Fibroblast of lung (primary cell): ENCODE measurements at regions not wholly inside any gene's neighbourhood (a gene's known extent, or its start where the extent isn't known, plus 50 kb on each side); places are given as distances from the start of the nearest gene placed in this dataset.

Experiments
- DNase-seq, 2 donors: peaks; one replicate each; pipeline versions ENCODE4 v3.0.0 to v3.0.0-alpha.2; 2010; ENCODE audit warnings: low read depth in 2 of 2
- H2AFZ ChIP-seq: 2 replicates; pipeline ENCODE4 v1.5.1; 2012; ENCODE audit warnings: low read length, control low read depth, inconsistent platforms
- H3K27ac ChIP-seq: 2 replicates; pipeline ENCODE4 v1.5.1; 2011; ENCODE audit warnings: low read length, control low read depth; ENCODE audit not compliant: insufficient read depth
- H3K27me3 ChIP-seq: 2 replicates; pipeline ENCODE4 v1.5.1; 2011; ENCODE audit warnings: mild to moderate bottlenecking, low read length; ENCODE audit not compliant: control insufficient read depth, insufficient read depth
- H3K36me3 ChIP-seq: 2 replicates; pipeline ENCODE4 v1.5.1; 2011; ENCODE audit warnings: low read length; ENCODE audit not compliant: control insufficient read depth, insufficient read depth
- H3K4me1 ChIP-seq: 2 replicates; pipeline ENCODE4 v1.5.1; 2011; ENCODE audit warnings: low read length; ENCODE audit not compliant: control insufficient read depth, insufficient read depth; ENCODE audit errors: extremely low read depth
- H3K4me2 ChIP-seq: 2 replicates; pipeline ENCODE4 v1.5.1; 2011; ENCODE audit warnings: low read length, control low read depth; ENCODE audit not compliant: insufficient read depth; ENCODE audit errors: extremely low read depth
- H3K4me3 ChIP-seq, 4 experiments: fragments of 200-600 bp in 1 of 4; sonication (generic) in 1 of 4; replicated peaks in 1 of 4; 2 replicates each; pipeline ENCODE4 v1.5.1; 2011 to 2016; ENCODE audit warnings: low read length in 4 of 4, low read depth in 3 of 4, mild to moderate bottlenecking in 3 of 4, control low read depth in 2 of 4, inconsistent platforms in 1 of 4, mixed read lengths in 1 of 4; ENCODE audit not compliant: insufficient read depth in 1 of 4; ENCODE audit errors: control extremely low read depth in 1 of 4
- H3K79me2 ChIP-seq: 2 replicates; pipeline ENCODE4 v1.5.1; 2012; ENCODE audit warnings: mild to moderate bottlenecking, low read length, inconsistent platforms; ENCODE audit not compliant: control insufficient read depth, insufficient read depth
- H3K9ac ChIP-seq: 2 replicates; pipeline ENCODE4 v1.5.1; 2011; ENCODE audit warnings: mild to moderate bottlenecking, low read length, control low read depth; ENCODE audit not compliant: insufficient read depth
- H3K9me3 ChIP-seq: 2 replicates; pipeline ENCODE4 v1.5.1; 2012; ENCODE audit warnings: low read depth, low read length; ENCODE audit not compliant: control insufficient read depth, insufficient read depth
- H4K20me1 ChIP-seq: 2 replicates; pipeline ENCODE4 v1.5.1; 2011; ENCODE audit warnings: low read length; ENCODE audit not compliant: control insufficient read depth, insufficient read depth; ENCODE audit errors: extremely low read depth
- EZH2 ChIP-seq: IDR thresholded peaks from 2 replicates; pipeline ENCODE4 v1.5.1; 2012; ENCODE audit warnings: low read length, control low read depth, mild to moderate bottlenecking; ENCODE audit errors: missing control alignments
- TF ChIP-seq, protein P1 (sequence below), 2 donors: IDR thresholded peaks in 1 of 2; conservative IDR thresholded peaks in 1 of 2; 1 replicate in 1 of 2; 2 replicates in 1 of 2; pipeline ENCODE4 v1.5.1; 2011 to 2012; ENCODE audit warnings: low read length in 2 of 2, control low read depth in 1 of 2, inconsistent platforms in 1 of 2, low read depth in 1 of 2, mild to moderate bottlenecking in 1 of 2

DNA sequence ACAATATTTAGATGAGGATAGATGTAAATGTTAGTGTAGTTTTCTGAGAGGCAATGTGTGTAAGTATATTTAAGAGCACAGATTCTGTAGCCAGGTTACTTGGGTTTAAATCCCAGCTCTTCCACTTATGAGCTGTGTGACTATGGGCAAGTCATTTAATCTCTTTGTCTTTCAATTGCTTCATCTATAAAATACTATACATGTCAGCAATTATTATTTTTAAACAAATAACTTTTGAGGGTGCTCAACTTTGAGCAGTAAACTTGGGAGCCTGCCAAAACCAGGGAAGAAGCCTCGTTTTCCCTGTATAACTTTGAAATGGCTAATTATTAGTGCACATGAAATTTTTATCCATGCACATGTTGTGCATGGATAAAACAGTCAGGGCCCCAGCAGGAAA is 222.8 kb downstream of the FOXD2 start:
- Histone ChIP-seq H3K4me3 (no peak overlapping the region), H3K4me1 (no peaks in the 10 kb centered on the region), H3K4me2 (no peak overlapping the region), H2AFZ (no peak overlapping the region), H3K9me3 (no peaks in the 10 kb centered on the region), H3K27me3 (no peaks in the 10 kb centered on the region), H3K36me3 (no peaks in the 10 kb centered on the region), H3K79me2 (no peaks in the 10 kb centered on the region), H3K27ac (no peak overlapping the region), H3K9ac (no peak overlapping the region), H4K20me1 (no peaks in the 10 kb centered on the region)
- TF ChIP-seq, protein P1, sequence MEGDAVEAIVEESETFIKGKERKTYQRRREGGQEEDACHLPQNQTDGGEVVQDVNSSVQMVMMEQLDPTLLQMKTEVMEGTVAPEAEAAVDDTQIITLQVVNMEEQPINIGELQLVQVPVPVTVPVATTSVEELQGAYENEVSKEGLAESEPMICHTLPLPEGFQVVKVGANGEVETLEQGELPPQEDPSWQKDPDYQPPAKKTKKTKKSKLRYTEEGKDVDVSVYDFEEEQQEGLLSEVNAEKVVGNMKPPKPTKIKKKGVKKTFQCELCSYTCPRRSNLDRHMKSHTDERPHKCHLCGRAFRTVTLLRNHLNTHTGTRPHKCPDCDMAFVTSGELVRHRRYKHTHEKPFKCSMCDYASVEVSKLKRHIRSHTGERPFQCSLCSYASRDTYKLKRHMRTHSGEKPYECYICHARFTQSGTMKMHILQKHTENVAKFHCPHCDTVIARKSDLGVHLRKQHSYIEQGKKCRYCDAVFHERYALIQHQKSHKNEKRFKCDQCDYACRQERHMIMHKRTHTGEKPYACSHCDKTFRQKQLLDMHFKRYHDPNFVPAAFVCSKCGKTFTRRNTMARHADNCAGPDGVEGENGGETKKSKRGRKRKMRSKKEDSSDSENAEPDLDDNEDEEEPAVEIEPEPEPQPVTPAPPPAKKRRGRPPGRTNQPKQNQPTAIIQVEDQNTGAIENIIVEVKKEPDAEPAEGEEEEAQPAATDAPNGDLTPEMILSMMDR (conservative IDR thresholded peaks at IDR 0.05 in 1 of 2, IDR thresholded peaks at IDR 0.05 in 1 of 2; ENCODE audit: low read depth in 1 of 2, low read length in 2 of 2), result no peak
- TF ChIP-seq EZH2, result no peak
- no peak for DNase-seq

DNA sequence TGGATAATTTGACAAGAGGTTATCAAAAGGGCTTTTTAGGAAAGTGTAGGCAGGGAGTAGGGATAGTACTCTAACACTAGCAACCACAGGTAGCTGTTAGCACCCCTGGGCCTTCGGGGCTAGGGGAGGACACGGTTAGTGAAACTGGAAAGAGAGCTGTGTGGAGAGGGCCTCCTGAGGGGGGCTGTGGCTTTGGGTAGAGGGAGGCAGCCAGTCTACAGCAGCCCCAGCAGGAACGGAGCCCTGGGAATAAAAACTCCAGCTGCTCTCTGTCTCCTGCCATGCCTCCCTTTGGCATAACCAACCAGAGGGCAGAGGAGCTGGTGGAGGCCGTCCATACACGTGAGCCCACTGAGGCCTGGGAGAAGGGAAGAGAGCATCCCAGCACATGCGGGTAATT is 223.2 kb downstream of the FOXD2 start:
- Histone ChIP-seq H3K9me3 (no peaks in the 10 kb centered on the region), H4K20me1 (no peaks in the 10 kb centered on the region), H3K27me3 (no peaks in the 10 kb centered on the region), H3K9ac (no peak overlapping the region), H3K4me1 (no peaks in the 10 kb centered on the region), H3K4me2 (no peak overlapping the region), H3K27ac (no peak overlapping the region), H3K4me3 (no peak overlapping the region), H2AFZ (no peak overlapping the region), H3K36me3 (no peaks in the 10 kb centered on the region), H3K79me2 (no peaks in the 10 kb centered on the region)
- no peak for DNase-seq
- TF ChIP-seq, protein P1 (conservative IDR thresholded peaks at IDR 0.05 in 1 of 2, IDR thresholded peaks at IDR 0.05 in 1 of 2; ENCODE audit: low read depth in 1 of 2, low read length in 2 of 2), result no peak
- TF ChIP-seq EZH2, result no peak

DNA sequence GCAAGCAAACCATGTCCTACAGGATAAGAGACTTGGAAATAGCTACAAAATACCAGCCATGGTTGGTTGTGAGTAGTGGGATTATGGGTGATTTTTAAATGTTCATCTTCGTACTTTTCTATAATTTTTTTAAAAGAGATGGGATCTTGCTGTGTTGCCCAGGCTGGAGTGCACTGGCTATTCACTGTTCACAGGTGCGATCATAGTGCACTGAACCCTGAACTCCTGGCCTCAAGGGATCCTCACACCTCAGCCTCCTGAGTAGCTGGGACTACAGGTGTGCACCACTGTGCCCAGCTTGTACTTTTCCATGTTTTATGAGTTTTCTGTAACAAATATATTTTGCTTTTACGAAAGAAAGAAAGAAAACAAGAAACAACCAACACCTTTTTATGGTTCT is 224.2 kb downstream of the FOXD2 start:
- no peaks in the 10 kb centered on the region for H3K9me3 ChIP-seq
- H3K36me3 ChIP-seq, result no peaks in the 10 kb centered on the region
- H3K4me2 ChIP-seq, result no peak overlapping the region
- H3K79me2 ChIP-seq, result no peaks in the 10 kb centered on the region
- H3K4me3 ChIP-seq, result no peak overlapping the region
- H3K9ac ChIP-seq, result no peak overlapping the region
- H2AFZ ChIP-seq, result no peak overlapping the region
- no peak for DNase-seq
- H3K4me1 ChIP-seq, result no peaks in the 10 kb centered on the region
- H3K27ac ChIP-seq, result no peak overlapping the region
- H4K20me1 ChIP-seq, result no peaks in the 10 kb centered on the region
- no peaks in the 10 kb centered on the region for H3K27me3 ChIP-seq
- TF ChIP-seq EZH2, result no peak
- TF ChIP-seq, protein P1 (conservative IDR thresholded peaks at IDR 0.05 in 1 of 2, IDR thresholded peaks at IDR 0.05 in 1 of 2; ENCODE audit: low read depth in 1 of 2, low read length in 2 of 2), result no peak
